ENCODE measurements at regions not wholly inside any gene's neighbourhood (a gene's known extent, or its start where the extent isn't known, plus 50 kb on each side); places are given as distances from the start of the nearest gene placed in this dataset.

DNA sequence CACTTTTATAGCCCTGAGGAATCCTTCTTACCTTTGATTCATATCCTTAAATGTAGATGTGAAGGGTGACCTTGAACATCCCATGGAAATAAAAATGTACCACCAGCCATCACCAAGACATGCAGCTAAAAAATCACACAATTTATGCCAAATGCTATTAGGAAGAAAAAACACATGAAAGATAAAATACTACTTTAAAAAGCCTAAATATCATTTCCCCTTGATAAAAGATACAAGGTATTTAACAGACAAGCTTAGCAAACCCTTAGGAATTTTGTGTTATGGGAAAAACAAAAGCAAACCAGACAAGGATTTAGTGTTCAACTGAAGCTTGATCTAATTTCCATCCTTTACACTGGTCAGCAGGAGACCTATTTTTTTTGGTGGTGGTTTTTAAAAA lies 255.0 kb downstream of the ICOS start:
- no peak overlapping the region for H3K4me3 ChIP-seq (replicated peaks; ENCODE audit: low read depth, low read length)
- TF ChIP-seq, protein P1, sequence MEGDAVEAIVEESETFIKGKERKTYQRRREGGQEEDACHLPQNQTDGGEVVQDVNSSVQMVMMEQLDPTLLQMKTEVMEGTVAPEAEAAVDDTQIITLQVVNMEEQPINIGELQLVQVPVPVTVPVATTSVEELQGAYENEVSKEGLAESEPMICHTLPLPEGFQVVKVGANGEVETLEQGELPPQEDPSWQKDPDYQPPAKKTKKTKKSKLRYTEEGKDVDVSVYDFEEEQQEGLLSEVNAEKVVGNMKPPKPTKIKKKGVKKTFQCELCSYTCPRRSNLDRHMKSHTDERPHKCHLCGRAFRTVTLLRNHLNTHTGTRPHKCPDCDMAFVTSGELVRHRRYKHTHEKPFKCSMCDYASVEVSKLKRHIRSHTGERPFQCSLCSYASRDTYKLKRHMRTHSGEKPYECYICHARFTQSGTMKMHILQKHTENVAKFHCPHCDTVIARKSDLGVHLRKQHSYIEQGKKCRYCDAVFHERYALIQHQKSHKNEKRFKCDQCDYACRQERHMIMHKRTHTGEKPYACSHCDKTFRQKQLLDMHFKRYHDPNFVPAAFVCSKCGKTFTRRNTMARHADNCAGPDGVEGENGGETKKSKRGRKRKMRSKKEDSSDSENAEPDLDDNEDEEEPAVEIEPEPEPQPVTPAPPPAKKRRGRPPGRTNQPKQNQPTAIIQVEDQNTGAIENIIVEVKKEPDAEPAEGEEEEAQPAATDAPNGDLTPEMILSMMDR (IDR thresholded peaks at IDR 0.05; ENCODE audit: low read depth, low read length, missing control alignments), result no peak
- DNase-seq (ENCODE audit: extremely low read depth, low read depth), result no peak

GRCh38 chr2:204195498-204195897 lies 258.9 kb downstream of the ICOS start:
- no peak for DNase-seq (ENCODE audit: extremely low read depth, low read depth)
- no peak overlapping the region for H3K4me3 ChIP-seq (replicated peaks; ENCODE audit: low read depth, low read length)
- TF ChIP-seq, protein P1 (IDR thresholded peaks at IDR 0.05; ENCODE audit: low read depth, low read length, missing control alignments), result no peak

GRCh38 chr2:204197336-204198005 lies 260.9 kb downstream of the ICOS start:
- TF ChIP-seq, protein P1 (IDR thresholded peaks at IDR 0.05; ENCODE audit: low read depth, low read length, missing control alignments), result no peak
- H3K4me3 ChIP-seq (replicated peaks; ENCODE audit: low read depth, low read length), result no peak overlapping the region
- no peak for DNase-seq (ENCODE audit: extremely low read depth, low read depth)

DNA sequence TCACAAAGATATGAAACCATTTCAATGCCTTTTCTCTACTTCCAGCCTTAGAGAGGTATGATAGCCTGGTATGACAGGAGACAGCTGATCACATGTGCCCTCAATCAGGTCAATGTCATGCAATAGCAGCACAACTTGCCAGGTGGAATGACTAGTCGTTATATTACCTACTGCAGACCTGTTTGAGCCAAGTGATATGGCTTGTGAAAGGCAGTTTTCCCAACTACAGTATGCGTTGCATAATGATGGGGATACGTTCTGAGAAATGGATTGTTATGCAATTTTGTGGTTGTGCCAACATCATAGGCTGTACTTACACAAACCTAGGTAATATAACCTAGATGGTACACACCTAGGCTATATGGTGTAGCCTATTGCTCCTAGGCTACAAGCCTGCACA lies 262.8 kb downstream of the ICOS start:
- H3K4me3 ChIP-seq (replicated peaks; ENCODE audit: low read depth, low read length), result no peak overlapping the region
- no peak for DNase-seq (ENCODE audit: extremely low read depth, low read depth)
- TF ChIP-seq, protein P1 (IDR thresholded peaks at IDR 0.05; ENCODE audit: low read depth, low read length, missing control alignments), result no peak

- no peak overlapping the region for H3K4me3 ChIP-seq (replicated peaks; ENCODE audit: low read depth, low read length)
- TF ChIP-seq, protein P1 (IDR thresholded peaks at IDR 0.05; ENCODE audit: low read depth, low read length, missing control alignments), result no peak
- DNase-seq (ENCODE audit: extremely low read depth, low read depth), result no peak
These were observed 264.9 kb downstream of the ICOS start for GRCh38 chr2:204201507-204201906.

DNA sequence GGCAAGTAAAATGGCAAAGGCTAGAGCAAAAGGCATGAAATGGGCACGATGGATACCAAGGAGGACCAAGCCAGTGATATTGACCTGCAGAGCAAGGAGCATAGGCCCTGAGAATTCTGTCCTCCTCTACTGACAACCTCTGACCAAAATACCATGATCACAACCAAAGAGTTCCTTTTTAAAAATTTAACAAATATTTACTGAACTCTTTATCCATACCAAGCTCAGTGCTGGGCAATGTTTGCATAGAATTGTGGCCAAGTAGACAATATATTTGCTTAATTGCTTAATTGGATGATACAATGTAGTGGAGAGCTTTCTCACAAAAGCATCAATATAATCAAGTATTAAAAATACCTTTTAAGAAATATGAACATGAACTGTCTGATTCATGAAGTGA lies 265.7 kb downstream of the ICOS start:
- no peak overlapping the region for H3K4me3 ChIP-seq (replicated peaks; ENCODE audit: low read depth, low read length)
- TF ChIP-seq, protein P1 (IDR thresholded peaks at IDR 0.05; ENCODE audit: low read depth, low read length, missing control alignments), result no peak
- no peak for DNase-seq (ENCODE audit: extremely low read depth, low read depth)

GRCh38 chr2:204203704-204204103 lies 267.1 kb downstream of the ICOS start:
- no peak for DNase-seq (ENCODE audit: extremely low read depth, low read depth)
- H3K4me3 ChIP-seq (replicated peaks; ENCODE audit: low read depth, low read length), result no peak overlapping the region
- TF ChIP-seq, protein P1 (IDR thresholded peaks at IDR 0.05; ENCODE audit: low read depth, low read length, missing control alignments), result no peak

Data from HFF-Myc (cell line).